ENCODE measurements at regions not wholly inside any gene's neighbourhood (a gene's known extent, or its start where the extent isn't known, plus 50 kb on each side); places are given as distances from the start of the nearest gene placed in this dataset.

- DNase-seq: no peak
Observed at GRCh38 chr18:77995593-77995992, 745.9 kb downstream of the GALR1 start.

- DNase-seq: no peak
Observed at GRCh38 chr18:77996737-77997136, 747.1 kb downstream of the GALR1 start.

- DNase-seq: no peak
Observed at GRCh38 chr18:78001811-78002210, 752.2 kb downstream of the GALR1 start.

- DNase-seq: no peak
Observed at GRCh38 chr18:78006006-78006773, 756.5 kb downstream of the GALR1 start.

DNA sequence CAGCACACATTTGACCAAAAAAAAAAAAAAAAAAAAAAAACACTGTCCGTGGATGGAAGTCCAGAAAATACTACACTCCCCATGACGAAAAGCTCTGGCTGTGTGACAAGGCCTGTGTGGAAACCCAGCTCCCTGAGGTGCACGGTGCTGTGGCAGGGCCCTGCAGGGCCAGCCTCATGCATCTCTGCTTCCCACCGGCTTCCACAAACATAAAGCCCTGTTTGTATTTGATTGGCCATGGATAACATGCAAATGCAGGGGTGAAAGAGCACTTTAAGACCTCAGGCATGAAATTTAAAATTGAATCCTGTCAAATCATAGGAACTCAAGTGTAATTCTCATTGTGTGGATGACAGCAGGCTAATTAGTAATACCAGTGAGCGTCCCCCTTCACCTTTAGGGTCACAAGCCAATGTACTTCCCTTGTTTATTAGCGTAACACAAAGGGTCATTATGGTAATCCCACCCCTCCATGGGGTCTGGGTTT lies 757.2 kb downstream of the GALR1 start:
- DNase-seq: no peak

- no peak for DNase-seq
Observed at GRCh38 chr18:78010363-78010762, 760.7 kb downstream of the GALR1 start.

DNA sequence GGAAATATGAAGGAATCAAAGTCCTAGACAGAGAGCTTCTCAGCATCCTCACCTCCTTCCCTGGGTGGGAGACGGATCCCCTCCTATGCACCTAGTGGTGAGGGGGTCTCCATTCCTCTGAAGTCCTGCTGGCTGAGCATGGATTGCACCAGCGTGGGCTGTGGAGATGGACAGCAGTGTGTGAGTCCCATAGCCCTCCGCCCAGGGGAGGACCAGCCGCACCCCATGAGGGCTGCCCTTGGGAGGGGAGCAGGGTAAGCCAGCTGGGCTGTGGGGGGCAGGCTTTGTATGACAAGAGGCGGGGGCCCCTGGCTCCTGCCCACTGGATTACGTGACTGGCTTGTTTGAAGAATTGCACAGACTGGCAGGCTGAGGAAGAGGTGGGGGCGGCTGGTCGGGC lies 768.2 kb downstream of the GALR1 start:
- DNase-seq: no peak

DNA sequence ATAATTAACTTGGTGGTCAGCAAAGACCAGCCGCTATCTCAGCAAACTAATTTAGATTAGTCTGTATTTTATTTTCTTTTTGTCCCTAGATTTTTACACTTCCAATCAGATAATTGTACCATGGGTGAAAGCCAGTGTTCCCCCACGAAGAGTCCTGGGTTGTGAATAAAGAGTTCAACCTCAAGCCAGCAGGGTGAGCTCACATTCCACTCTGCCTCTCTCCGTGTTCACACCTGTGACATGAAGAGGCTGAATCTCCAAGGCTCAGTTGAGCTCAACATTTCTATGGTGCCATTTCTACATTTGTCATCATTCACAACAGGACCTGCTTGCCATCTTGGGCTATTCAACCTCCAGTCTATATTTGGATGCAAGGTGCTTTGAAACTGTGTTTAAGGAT lies 771.5 kb downstream of the GALR1 start:
- peak in 1 of 2 experiments; percentile 12 for DNase-seq

- DNase-seq: no peak
Observed at GRCh38 chr18:78031589-78031988, 781.9 kb downstream of the GALR1 start.

- DNase-seq: no peak
Observed at GRCh38 chr18:78031991-78032390, 782.3 kb downstream of the GALR1 start.

DNA sequence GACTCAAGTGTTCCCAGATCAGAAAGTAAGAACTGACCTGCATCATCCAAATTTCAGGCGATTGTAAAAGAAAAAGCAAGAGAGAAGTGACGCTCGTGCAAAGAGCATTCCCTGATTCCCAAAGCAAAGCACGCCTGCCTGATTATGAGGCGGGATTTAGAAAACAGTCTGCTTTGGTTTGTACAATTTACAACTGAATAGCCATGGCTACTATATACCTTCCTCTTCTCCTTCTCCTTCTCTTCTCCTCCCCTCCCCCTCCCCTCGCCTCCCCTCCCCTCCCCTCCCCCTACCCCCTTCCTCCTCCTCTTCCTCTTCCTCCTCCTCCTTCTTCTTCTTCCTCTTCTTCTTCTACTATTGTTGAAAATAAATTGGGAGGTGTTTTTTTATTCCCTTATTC lies 782.9 kb downstream of the GALR1 start:
- DNase-seq: no peak

GRCh38 chr18:78034755-78035154 lies 785.1 kb downstream of the GALR1 start:
- DNase-seq: no peak

- no peak for DNase-seq
Observed at GRCh38 chr18:78041218-78041617, 791.6 kb downstream of the GALR1 start.

GRCh38 chr18:78046631-78047030 lies 797.0 kb downstream of the GALR1 start:
- DNase-seq: no peak

- DNase-seq: no peak
Observed at GRCh38 chr18:78049281-78049680, 799.6 kb downstream of the GALR1 start.

DNA sequence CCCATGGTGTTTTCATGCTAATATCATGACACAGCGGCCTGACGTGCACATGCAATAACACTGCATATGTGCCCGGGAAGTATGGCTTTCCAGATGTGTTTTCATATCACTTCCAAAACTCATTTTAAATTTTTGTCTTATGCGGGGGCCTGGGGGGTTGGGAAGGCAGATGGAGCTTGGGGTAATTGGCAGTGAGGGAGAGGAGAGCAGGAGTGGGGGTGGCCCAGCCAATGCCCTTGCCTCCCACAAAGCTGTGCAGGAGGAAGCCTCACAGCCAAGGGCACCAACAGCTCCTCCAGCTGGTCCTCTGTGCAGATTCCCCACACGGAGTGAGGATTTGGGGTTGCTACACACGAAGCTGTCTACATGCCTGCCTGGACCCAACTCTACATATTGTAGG lies 805.2 kb downstream of the GALR1 start:
- no peak for DNase-seq

DNA sequence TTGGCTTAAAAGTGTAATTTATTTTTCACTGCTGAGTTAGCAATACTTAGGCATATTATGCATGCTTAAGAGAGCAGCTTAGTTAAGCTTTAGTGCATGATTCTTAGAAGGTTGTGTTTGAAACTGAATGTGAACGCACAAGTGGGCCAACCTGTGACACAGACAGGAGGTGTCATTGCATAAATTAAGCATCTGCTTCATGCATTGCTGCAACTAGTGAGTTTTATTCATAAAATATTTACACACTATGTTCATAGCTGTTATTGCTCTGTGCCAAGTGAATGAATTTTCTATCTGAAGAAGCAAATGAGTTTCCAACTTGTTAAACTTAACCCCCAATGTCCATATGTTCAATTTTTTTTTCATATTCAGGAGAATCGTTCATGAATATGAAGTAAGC lies 806.4 kb downstream of the GALR1 start:
- no peak for DNase-seq

DNA sequence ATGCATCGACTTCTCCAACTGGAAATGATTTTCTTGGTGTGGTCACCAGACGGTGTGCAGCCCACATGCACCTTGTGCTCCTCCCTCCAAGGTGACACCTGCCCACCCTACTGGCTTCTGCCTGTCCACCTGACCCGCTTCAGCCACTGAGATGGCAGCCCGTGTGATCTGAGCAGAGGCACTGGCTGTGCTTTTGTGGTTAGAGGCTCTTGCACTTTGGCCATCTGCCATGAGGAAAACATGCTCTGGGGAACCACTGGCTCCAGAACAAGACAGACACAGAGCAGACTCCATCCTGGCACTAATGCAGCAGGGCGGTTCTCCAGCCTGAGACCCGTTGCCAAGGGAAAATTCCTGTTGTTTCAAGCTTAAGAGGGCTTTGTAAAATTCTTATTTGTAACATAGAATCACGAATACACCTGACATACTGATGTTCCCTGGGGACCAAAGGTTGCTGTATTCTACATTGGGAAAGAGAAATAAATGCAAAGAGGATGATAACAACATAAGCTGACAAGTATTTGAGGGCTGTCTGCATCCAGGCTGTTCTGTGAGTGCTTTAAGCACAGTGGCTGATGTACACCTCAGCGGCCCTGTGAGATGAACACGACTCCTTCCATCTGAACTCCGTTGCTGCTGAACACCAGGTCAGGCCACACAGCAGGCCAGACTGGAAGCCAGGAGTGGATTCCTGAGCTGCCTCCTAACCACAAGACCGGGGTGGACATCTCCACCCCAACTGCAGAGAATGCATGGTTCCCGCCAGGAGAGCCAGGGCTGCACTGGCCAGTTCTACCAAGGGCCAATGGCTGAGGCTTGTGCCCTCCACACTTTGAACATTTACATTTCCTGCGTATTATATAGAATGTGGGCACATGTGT lies 820.4 kb downstream of the GALR1 start:
- peak in 1 of 2 experiments; percentile 33 for DNase-seq

DNA sequence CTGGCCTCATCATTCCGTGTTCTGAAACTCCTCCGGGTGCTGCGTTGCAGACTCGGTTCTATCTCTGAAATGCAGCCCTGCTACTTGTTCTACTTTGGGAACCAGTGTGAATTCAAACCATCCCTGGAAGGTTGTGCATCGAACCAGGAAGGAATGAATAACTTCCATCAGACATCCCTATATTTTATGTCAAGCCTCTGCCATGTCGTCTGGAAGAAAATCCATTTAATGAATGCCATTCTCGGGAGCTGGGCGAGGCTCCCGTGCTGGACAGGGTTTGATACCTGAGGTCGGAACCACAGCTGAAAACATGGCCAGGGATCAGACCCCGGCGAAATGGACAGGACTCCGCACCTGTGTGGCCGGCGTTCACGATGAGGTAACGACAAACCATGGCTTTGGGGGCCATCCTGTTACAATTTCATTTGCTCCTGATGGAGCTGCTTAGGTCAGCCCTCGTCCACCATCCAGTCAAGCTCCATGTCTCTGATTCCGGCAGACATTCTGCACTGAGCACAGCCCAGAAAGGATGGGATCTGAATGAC lies 821.6 kb downstream of the GALR1 start:
- DNase-seq: no peak

DNA sequence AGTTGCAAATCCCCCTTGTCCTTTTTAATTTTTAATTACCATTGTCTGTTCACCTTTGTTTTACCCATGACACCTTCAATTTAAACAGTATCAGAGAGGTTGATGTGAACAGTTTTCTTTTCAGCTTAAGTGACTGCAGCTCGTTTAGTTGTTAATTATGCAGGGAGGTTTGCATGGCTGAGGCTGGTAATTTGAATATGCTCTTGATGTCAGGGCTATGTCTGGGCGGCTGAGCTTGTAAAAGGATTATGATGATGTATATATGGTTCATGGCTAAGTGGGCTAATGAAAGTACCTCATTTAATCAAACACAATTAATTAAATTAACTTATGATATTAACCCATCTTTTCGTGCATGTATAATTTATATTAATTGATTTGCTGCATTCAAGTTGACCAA lies 822.1 kb downstream of the GALR1 start:
- no peak for DNase-seq

DNA sequence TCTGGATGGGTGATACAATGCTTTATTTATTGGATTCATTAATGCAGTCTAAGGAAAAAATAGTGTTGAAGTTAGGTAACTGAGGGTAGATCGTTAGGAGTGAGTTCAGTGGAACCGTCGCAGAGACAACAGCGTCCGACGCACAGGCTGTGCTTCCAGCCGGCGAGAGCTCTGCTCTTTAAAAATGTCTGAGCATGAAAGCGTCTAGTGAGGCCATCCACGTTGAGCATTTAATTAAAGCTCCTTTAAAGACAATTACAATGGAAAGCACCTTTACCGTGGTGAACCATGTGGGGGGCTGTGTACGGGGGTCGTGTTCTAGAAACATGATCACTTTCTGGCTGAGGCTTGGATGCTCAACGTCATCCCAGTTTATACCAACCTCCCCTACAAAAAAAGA lies 822.7 kb downstream of the GALR1 start:
- no peak for DNase-seq

- DNase-seq: peak in 1 of 2 experiments; percentile 46
Observed at GRCh38 chr18:78073275-78073674, 823.6 kb downstream of the GALR1 start.

- DNase-seq: peak in 1 of 2 experiments; percentile 8
Observed at GRCh38 chr18:78074400-78075020, 824.9 kb downstream of the GALR1 start.

Measured in NCI-H524 (cell line).